ENCODE measurements at regions not wholly inside any gene's neighbourhood (a gene's known extent, or its start where the extent isn't known, plus 50 kb on each side); places are given as distances from the start of the nearest gene placed in this dataset.
"Not testable (repeated sequence)": the region's sequence is repeated elsewhere in the genome, so short reads cannot be mapped to it uniquely, and the experiment has no call there.

DNA sequence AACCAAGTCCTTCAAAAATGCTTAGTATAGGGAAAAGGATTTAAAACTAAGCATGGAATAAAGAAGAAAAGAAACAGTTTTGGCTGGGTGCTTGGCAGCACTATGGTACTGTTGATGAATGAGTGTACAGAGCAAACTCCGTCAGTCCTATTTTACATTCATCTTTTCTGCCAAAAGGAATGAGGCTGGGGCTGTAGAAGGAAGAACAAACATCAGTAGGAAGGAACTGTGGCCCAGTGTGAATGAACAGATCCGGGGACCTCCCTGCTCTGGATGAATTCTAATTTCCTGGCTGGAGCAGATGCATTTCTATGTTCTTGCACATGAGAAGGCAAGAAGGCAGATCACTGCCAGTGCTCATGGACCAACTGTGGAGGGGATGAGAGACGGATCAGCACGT lies 474.0 kb upstream of the MEIS1 start:
- no peak for DNase-seq (ENCODE audit: low spot score)

GRCh38 chr2:65957886-65958285 lies 477.0 kb upstream of the MEIS1 start:
- no peak for DNase-seq (ENCODE audit: low spot score)

DNA sequence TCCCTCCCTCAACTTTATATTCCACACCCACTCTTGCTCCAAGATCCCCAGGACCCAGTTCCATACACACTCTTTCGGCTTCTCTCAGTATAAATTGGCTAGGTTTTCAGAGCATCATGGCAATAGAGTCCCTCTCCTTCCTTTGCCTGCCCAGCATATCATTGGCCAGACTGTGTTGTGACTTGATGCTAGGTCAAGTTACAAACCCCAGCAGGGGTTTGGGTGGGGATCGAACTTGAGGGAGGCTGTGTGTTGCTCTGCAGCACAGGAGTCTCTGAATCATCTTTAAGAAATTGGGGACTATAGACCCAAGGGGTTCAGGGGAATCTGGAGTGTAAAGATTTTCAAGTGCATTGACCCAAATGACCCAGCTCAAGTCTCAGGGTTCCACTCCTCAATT lies 477.5 kb upstream of the MEIS1 start:
- DNase-seq (ENCODE audit: low spot score): no peak

DNA sequence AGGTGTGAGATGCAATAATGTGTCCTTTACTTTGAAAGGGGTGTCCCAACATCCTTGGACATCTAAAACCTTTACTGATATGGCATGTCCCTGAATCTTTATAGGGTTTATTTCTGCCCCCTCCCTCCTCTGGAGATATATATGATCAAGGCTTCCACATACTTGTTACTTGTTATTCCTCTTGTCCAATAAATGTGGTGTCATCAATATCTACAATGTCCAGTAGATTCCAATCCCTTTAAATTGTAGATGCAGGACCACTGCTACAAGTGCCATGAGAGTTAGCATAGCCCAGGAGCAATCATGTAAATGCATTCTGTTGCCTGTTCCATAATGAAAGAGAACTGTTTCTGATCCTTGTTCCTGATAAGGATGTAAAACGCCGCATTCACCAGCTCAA lies 479.7 kb upstream of the MEIS1 start:
- no peak for DNase-seq (ENCODE audit: low spot score)

DNA sequence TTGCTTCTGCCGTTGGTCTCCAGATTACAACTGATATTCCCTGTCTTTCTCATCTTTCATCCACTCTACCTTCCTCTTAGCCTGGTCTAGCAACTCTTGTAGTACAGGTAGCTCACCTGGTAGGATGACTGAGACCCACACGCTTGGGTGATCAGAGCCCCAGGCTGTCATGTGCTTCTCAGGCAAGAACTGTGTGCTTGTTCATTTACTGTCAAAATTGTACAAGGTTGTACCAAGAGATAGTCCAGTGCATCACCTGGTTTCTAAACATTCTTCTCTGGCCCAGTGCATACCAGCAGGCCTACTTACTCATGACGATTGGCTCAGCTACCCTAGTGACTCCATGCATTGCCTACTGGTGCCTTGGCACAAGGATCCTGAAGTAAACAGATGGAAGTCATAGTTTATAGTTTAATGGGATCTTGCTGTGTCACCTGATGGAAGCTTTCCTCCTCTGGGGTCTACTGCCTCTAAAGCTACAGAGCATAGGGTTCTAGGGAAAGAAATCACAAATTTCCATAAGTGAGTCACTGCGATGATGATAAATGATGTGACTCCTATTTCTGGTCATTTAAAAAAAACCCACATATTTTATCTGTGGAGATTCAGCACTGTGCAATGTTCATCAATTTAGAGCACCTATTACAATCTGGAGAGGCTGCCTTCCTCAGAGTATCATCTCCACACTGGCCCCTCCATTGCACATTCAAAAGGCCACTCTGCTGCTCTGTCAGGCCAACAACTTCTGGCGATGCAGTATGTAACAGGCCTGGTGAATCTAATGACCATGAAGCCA lies 481.8 kb upstream of the MEIS1 start:
- no peak for DNase-seq (ENCODE audit: low spot score)

- no peak for DNase-seq (ENCODE audit: low spot score)
Observed at GRCh38 chr2:65944213-65944612, 490.7 kb upstream of the MEIS1 start.

DNA sequence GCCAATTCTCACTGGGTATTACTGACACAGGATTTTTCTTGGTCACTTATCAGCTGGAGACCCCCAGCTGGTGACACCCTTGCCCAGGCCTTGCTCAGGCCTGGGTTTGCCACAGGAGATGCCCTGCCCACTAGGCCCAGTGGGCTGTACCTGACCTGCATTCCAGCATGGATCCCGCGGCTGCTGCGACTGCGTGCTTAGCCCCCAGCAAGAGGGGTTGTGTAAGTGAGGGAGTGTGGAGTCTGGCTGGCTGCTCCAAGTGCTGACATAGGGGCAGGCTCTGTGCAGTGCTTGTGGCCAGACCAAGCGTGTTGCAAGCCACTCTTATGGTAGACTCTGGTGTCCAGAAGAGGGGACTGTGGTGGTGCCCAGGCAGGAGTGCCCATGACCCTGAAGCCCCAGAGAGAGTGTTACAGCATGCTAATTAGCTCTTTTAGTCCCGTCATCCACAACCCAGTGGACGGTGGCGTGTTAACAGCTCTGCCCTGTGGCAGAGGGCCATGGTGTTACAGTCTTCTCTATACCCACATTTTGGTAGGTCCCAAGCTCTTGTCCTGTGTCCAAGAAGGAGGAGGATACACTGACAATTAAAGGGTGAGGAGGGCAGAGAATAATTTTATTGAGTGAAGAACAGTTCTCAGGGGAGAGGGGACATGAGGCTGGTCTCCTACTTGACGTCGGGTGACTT lies 491.7 kb upstream of the MEIS1 start:
- no peak for DNase-seq (ENCODE audit: low spot score)

- no peak for DNase-seq (ENCODE audit: low spot score)
Observed at GRCh38 chr2:65940856-65941255, 494.1 kb upstream of the MEIS1 start.

DNA sequence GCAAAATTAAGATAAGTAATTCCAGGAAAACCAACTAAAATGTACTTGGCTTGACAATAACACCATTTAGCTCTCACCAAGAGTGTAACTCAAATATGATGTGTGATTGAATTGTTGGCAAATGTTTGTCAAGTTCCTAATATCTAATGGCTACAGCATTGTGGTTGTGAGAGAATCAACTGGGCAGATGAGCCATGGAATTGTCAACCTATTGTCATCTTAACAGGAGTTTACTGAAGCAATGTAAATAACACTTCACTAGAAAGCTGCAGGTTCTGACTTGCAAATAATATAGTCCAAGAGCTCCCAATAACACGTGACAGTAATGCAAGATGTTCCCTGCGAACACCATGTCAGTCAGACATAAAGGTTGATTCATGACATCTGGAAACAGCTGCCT lies 495.2 kb upstream of the MEIS1 start:
- DNase-seq (ENCODE audit: low spot score): no peak

DNA sequence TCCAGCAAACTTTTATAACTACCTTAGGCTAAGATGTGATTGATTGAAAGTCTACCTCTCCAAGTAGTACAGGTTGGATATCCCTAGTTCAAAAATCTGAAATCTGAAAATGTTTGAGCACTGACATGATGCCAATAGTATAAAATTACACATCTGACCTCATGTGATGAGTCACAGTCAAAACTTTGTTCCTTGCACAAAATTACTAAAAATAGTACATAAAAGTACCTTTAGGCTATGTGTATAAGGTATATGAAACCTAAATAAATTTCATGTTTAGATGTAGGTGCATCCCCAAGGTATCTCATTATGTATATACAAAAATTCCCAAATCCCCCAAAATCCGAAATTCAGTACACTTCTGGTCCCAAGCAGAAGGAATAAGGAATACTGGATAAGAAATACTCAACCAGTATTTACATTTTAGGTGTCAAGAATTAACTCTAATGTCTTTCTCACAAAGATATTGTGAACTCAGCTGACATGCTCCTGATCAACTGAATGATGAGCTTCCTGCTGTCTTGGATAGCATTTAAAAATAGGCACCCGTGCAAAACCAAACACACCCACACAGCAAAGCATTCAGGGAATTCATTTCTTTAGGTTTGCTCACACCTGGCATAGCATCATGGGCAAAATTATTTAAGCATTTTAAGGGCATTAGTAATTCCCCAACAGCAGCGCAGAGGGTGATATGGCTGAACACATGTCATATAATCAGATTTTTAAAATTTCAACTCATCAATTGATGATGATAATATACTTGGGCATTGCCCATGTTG lies 497.4 kb upstream of the MEIS1 start:
- no peak for DNase-seq (ENCODE audit: low spot score)

DNA sequence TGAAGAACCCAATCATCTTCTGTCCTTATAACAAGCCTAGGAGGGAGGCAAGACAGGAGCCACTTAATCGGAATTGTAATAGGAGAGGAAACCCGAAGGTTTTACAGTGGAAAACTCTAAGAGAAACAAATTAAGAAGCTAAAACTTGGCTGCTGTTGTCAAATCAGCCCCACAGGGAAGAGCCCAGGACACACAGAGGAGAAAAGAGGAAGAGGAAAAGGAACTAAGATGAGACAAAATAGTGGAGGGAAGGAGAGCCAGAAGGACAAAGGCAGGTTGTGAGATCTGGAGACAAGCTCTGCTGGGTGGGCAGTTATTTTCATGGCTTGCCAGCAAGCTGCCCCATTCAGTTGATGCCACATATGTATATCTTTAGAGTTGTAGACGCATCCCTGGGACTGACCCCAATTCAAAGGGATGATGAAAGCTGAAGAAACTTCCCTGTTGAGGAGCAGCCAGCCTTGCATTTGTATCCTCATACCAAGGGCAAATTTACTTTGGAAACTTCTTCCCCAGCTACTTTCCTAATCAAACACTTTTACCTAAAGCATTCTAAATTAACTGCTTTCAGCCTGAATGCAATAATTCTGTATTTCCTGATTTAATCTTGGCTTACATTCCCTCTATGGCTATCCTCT lies 499.8 kb upstream of the MEIS1 start:
- DNase-seq (ENCODE audit: low spot score): no peak

- no peak for DNase-seq (ENCODE audit: low spot score)
Observed at GRCh38 chr2:65932571-65932970, 500.2 kb upstream of the SPRED2 start.

DNA sequence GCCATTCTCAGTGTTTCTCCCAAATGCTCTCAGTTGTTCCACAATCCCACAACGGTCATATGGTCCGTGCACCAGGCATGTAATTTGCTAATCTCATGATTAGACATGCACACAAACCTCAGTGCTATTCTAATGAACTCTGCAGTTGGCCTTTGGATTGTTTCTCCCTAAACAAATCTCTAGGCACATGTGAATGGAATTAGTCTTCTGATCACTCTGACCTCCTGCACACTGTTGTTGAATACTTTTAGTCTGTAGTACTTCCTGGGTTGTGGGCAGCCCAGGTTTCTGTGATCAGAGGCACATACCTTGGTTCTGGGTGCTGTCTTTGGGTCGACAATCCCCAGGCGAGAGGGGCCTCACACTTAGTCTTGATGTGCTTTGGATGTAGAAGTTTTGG lies 498.7 kb upstream of the SPRED2 start:
- no peak for DNase-seq (ENCODE audit: low spot score)

- no peak for DNase-seq (ENCODE audit: low spot score)
Observed at GRCh38 chr2:65930259-65930658, 497.9 kb upstream of the SPRED2 start.

GRCh38 chr2:65929664-65930063 lies 497.3 kb upstream of the SPRED2 start:
- DNase-seq (ENCODE audit: low spot score): not testable (repeated sequence)

DNA sequence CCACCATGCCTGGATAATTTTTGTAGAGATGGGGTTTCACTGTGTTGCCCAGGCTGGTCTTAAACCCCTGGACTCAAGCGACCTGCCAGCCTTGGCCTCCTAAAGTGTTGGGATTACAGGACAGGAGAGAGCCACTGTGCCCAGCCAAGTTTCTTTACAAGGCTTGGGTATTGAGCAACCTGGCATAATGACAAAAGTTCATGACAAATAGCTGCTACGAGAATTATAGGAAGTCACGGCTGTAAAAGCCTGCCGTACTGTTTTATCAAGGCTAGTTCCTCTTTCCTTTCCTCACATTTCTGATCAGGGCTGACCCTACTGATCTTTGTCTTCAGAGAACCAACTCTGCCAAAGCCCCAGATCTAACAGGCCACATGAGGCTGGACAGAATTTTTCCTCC lies 490.4 kb upstream of the SPRED2 start:
- DNase-seq (ENCODE audit: low spot score): no peak

- no peak for DNase-seq (ENCODE audit: low spot score)
Observed at GRCh38 chr2:65922030-65922429, 489.6 kb upstream of the SPRED2 start.

DNA sequence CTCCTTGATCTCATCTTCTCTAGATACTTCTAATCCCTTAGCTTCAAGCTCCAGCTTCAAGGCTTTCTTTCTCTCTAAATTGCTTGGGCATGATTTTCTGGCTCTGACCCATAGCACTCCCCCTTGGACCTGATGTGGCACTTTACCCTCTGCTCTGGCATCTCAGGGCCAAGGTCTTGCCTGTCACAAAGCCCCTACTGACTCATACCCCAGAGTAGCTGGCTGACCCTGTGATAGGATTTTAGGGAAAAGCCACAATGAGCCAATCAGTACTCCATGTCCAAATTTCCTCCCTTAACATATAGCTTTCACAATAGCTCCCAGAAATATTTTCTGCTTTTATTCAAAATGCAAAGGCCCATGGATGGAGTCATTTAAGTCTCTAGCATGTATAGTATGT lies 488.7 kb upstream of the SPRED2 start:
- DNase-seq (ENCODE audit: low spot score): no peak

GRCh38 chr2:65920659-65921058 lies 488.3 kb upstream of the SPRED2 start:
- DNase-seq (ENCODE audit: low spot score): no peak

DNA sequence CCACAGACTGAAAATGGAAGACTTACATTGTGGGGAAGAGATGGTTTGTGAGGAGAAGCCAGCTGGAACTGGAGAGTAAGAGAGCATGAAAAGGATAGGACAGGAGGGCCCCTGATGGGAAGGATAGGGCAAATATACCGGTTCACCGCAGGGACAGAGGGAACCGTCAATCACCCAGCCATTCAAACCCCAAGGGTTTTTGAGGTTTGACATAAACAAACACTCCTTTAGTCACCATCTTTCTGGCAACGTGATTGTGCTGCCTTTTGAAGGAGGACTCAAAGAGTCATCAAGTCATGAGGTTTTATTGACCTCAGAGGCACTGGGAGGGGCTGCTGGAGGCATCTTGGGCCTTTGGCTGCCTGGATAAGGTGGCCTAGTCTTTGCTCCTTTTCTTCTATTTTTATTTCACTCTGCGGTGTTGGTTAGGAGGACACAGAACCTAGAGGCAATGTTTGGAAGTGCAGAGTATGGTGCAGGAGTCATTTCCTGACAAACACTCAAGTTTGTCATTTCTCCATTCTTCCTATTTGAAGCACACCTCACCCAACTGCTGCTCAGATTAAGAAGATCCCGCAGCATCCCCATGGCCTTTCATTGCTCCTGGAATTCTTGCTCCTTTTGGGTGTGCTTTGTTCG lies 487.3 kb upstream of the SPRED2 start:
- no peak for DNase-seq (ENCODE audit: low spot score)

- no peak for DNase-seq (ENCODE audit: low spot score)
Observed at GRCh38 chr2:65918760-65919187, 486.4 kb upstream of the SPRED2 start.
